GM18520 (cell line): ENCODE measurements at regions not wholly inside any gene's neighbourhood (a gene's known extent, or its start where the extent isn't known, plus 50 kb on each side); places are given as distances from the start of the nearest gene placed in this dataset.

Experiments used
- ATAC-seq: cut with Tn5 transposase; IDR thresholded peaks from one replicate; pipeline ENCODE4 v1.9.1; 2021; ENCODE audit not compliant: unreplicated experiment

DNA sequence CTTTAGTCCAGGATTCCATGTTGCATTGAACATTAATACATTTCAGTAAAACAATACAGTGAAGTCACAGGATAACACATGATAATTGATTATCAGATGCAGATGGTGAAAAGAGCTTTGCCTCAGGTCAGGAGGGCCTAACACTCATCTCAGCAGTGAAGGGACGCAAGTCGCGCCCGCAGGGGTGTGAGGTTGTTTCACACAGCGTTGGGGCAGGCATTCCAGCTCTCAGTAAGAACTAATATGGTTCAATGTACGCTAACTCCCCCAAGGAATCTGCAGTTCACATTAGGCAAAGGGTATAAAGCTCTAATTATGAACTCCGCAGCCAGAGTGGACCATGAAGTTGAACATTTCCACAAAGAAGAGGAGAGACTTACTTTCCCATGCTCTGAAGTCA is 53.1 kb upstream of the ATL2 start:
- no peak for ATAC-seq

DNA sequence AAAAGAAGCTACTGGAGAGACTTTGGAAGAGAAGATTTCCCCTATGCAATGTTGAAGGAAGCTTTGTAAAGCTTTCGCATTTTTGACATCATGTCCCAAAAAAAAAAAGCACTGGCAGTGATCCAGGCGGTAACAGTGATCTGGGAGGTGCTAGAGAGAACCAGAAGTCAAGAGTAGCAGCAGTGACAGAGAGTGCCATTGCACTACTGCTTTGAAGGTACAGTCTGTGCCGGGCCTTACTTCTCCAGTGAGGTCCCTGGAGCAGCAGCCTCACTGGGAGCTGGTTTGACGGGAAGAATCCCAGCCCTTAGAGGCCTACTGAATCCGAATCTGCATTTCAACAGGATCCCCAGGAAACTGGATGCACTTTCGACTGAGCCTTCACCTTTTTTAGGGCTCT is 50.9 kb upstream of the ATL2 start:
- ATAC-seq: no peak

DNA sequence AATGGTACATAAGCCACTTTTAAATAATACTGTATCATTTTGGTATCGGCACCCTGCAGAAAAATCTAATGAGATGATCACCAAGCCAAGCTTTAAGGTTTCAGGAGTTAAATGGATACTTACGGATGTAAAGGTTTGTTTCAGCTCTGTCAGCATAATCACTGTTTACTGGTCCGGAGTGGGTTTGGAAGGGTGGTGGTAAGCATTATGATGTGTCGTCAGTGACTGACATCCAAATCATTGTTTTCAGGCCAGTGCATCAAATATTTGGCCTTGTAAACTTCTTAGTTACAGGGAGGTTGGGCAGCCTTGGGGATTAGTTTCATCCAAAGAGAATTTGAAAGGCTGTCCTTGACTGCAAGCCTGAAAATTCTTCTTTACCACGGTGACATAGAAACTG is 50.0 kb upstream of the ATL2 start:
- no peak for ATAC-seq
